Mesodermal cell (in vitro differentiated cells): ENCODE measurements at regions not wholly inside any gene's neighbourhood (a gene's known extent, or its start where the extent isn't known, plus 50 kb on each side); places are given as distances from the start of the nearest gene placed in this dataset.
"Not testable (repeated sequence)": the region's sequence is repeated elsewhere in the genome, so short reads cannot be mapped to it uniquely, and the experiment has no call there.

Experiments
- H3K27ac ChIP-seq: 2 replicates; pipeline ENCODE4 v1.7.0; 2013; ENCODE audit warnings: mild to moderate bottlenecking, low read depth, low read length, moderate library complexity; ENCODE audit not compliant: severe bottlenecking
- H3K36me3 ChIP-seq: 2 replicates; pipeline ENCODE4 v1.7.1; 2013; ENCODE audit warnings: mild to moderate bottlenecking, low read length, moderate library complexity; ENCODE audit not compliant: control insufficient read depth, insufficient read depth
- H3K4me1 ChIP-seq: one replicate; pipeline ENCODE4 v1.7.1; 2013; ENCODE audit warnings: mild to moderate bottlenecking, low read length; ENCODE audit not compliant: insufficient read depth, control insufficient read depth, poor library complexity, severe bottlenecking
- H3K4me3 ChIP-seq: 2 replicates; pipeline ENCODE4 v1.7.0; 2013; ENCODE audit warnings: low read length, control low read depth, mild to moderate bottlenecking; ENCODE audit not compliant: insufficient read depth, poor library complexity, severe bottlenecking; ENCODE audit errors: extremely low read depth
- H3K9me3 ChIP-seq: 2 replicates; pipeline ENCODE4 v1.7.1; 2013; ENCODE audit warnings: mild to moderate bottlenecking, low read length, moderate library complexity; ENCODE audit not compliant: control insufficient read depth
- WGBS, 2 experiments: methylation state at CpG; one replicate each; pipeline ENCODE4 v1.1.5; 2013; ENCODE audit warnings: missing lambda C conversion rate in 2 of 2; ENCODE audit not compliant: insufficient coverage in 2 of 2; 5-methylcytosine and 5-hydroxymethylcytosine counted together

DNA sequence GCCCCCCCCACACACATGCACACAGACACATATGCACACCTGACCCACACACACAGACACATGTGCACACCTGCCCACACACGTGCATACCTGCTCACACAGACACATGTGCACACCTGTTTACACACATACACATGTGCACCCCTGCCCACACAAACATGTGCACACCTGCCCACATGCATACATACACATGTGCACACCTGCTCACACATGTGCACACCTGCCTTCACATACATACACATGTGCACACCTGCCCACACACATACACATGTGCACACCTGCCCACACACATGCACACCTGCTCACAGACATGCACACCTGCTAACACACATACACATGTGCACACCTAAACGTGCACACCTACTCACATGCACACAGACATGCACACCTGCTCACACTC is 147.0 kb upstream of the FOXD4L5 start:
- Histone ChIP-seq H3K27ac (no peak overlapping the region), H3K4me3 (no peak overlapping the region), H3K4me1 (no peaks in the 10 kb centered on the region), H3K9me3 (peaks cover 57% of the 10 kb centered on the region), H3K36me3 (no peaks in the 10 kb centered on the region)
- 68 to 78% methylated on average over 1 to 2 of the region's 2 CpGs for WGBS, 2 experiments

- 72 to 77% methylated on average over 5 to 6 of the region's 7 CpGs for WGBS, 2 experiments
- Histone ChIP-seq H3K9me3 (peaks cover 70% of the 10 kb centered on the region), H3K27ac (no peak overlapping the region), H3K4me1 (no peaks in the 10 kb centered on the region), H3K36me3 (no peaks in the 10 kb centered on the region), H3K4me3 (no peak overlapping the region)
These were observed 145.2 kb upstream of the FOXD4L5 start for GRCh38 chr9:65430221-65430620.

DNA sequence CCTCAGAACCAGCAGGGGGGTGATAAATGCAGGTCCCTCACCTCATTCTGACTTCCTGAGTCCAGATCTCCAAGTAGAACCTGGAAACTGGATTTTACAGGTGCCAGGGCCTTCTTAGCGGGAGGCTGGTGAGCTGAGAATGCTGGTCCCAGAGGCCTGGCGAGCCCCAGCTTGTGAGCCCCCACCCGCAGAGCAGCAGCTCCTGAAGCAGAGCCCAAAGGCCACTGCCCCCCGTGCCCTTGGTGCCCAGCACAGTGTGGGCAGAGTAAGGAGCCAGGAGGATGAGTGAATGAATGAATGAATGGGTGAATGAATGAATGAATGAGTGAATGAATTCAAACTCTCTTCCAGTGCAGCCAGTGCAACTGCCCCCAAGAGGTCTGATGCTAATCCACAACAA is 142.4 kb upstream of the FOXD4L5 start:
- H3K4me3 ChIP-seq, H3K4me1 ChIP-seq, H3K27ac ChIP-seq, H3K36me3 ChIP-seq: not testable (repeated sequence)
- WGBS, 2 experiments, result 57 to 73% methylated on average over 1 to 4 of the region's 4 CpGs
- peaks cover 58% of the 10 kb centered on the region for H3K9me3 ChIP-seq

- not testable (repeated sequence) for H3K4me3 ChIP-seq, H3K36me3 ChIP-seq, H3K27ac ChIP-seq, H3K4me1 ChIP-seq
- 56 to 73% methylated on average over 3 to 6 of the region's 10 CpGs for WGBS, 2 experiments
- H3K9me3 ChIP-seq, result peaks cover 52% of the 10 kb centered on the region
These were observed 141.8 kb upstream of the FOXD4L5 start for GRCh38 chr9:65426813-65427212.

DNA sequence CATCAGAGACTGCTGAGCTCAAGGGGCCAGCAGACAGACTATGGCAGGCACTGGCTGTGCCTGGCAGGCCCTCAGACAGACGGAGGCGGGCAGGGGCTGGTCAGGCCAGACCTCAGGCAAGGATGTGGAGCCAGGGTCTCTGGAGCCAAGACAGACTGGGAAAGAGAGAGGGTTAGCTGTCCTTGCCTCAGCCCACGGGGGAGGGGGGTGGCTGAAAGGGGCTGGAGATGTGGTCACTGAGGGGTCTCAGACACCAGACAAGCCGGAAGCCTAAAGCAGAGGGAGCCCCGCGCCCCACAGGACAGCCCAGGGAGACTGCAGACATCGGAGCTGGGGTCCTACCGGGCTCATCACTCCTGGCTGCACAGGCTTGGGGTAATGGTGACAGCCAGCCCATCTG is 141.2 kb upstream of the FOXD4L5 start:
- Histone ChIP-seq H3K9me3 (peaks cover 47% of the 10 kb centered on the region), H3K36me3 (no peaks in the 10 kb centered on the region), H3K4me3 (no peak overlapping the region), H3K27ac (no peak overlapping the region), H3K4me1 (no peaks in the 10 kb centered on the region)
- 82 to 89% methylated on average over 6 to 7 of the region's 8 CpGs for WGBS, 2 experiments

GRCh38 chr9:65425183-65425582 is 140.2 kb upstream of the FOXD4L5 start:
- H3K27ac ChIP-seq, H3K36me3 ChIP-seq, H3K4me1 ChIP-seq, H3K4me3 ChIP-seq: not testable (repeated sequence)
- 44 to 53% methylated on average over 5 of the region's 5 CpGs for WGBS, 2 experiments
- H3K9me3 ChIP-seq, result peaks cover 45% of the 10 kb centered on the region

- not testable (repeated sequence) for H3K27ac ChIP-seq, H3K4me1 ChIP-seq, H3K36me3 ChIP-seq, H3K4me3 ChIP-seq
- peaks cover 41% of the 10 kb centered on the region for H3K9me3 ChIP-seq
- WGBS, 2 experiments, result 51 to 86% methylated on average over 3 to 5 of the region's 8 CpGs
These were observed 139.5 kb upstream of the FOXD4L5 start for GRCh38 chr9:65424437-65424984.

GRCh38 chr9:65423691-65424436 is 138.9 kb upstream of the FOXD4L5 start:
- not testable (repeated sequence) for H3K4me3 ChIP-seq, H3K27ac ChIP-seq, H3K4me1 ChIP-seq, H3K36me3 ChIP-seq
- peaks cover 41% of the 10 kb centered on the region for H3K9me3 ChIP-seq
- 84 to 88% methylated on average over 16 of the region's 18 CpGs for WGBS, 2 experiments

DNA sequence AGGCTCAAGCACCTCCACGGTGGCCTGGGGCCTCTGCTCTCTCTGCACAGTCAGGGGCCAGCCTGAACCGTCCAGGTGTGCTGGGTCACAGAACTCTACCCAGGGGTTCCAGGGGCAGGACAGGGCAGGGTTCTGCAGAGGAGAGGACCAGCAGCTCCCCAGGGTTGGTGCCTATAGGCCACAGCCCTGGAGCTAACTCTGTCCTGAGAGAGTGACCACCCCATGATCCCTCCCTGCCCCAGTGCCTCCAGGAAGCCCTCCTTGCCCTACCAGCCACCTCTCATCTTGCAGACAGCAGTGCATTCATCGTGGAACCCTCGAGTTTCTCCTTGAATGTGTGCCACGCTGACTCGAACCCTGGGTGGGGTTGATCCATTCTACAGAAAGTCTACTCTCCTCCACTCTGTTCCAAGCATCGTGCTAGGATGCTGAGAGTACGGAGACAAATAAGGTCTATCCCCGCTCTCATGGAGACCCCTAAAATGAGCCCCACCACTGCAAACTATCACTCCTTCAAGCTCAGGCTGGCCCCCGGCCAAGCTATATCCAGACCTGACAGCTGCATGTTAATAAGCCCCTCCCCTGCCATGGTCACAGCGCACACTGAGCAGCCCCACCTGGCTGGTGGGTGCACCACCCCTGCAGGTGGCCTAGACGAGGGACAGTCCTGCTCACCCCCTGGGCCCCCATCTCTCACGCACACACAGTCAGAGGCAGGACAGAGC is 138.1 kb upstream of the FOXD4L5 start:
- H3K9me3 ChIP-seq, result peaks cover 44% of the 10 kb centered on the region
- not testable (repeated sequence) for H3K4me3 ChIP-seq, H3K36me3 ChIP-seq, H3K4me1 ChIP-seq, H3K27ac ChIP-seq
- 75 to 84% methylated on average over 8 to 10 of the region's 13 CpGs for WGBS, 2 experiments

- not testable (repeated sequence) for H3K4me3 ChIP-seq, H3K4me1 ChIP-seq, H3K36me3 ChIP-seq, H3K27ac ChIP-seq
- peaks cover 49% of the 10 kb centered on the region for H3K9me3 ChIP-seq
- 81 to 88% methylated on average over 2 of the region's 2 CpGs for WGBS, 2 experiments
These were observed 136.5 kb upstream of the FOXD4L5 start for GRCh38 chr9:65421486-65421885.

DNA sequence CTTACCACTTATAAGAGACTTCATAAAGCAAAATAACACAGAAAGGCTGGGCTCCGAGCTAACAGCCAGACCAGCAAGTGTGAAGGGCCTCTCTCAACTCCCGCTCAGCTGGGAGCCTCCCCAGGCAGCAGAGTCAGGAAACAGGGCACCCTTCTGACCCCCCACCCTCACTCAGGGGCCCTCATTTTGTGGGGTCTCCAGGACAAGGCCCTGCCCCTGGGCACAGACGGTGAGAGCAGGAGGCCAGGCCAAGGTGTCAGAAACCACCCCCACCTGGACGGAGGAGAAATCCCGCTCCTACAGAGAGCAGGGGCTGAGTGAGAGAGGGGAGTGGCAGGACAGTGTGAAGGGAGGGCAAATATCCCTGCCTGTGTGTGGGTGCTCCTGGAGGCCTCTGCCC is 135.8 kb upstream of the FOXD4L5 start:
- WGBS, 2 experiments, result 81 to 86% methylated on average over 4 of the region's 5 CpGs
- H3K9me3 ChIP-seq, result peaks cover 46% of the 10 kb centered on the region
- no peaks in the 10 kb centered on the region for H3K4me1 ChIP-seq
- H3K4me3 ChIP-seq, result no peak overlapping the region
- H3K27ac ChIP-seq, result no peak overlapping the region
- H3K36me3 ChIP-seq, result no peaks in the 10 kb centered on the region
